ENCODE measurements at regions not wholly inside any gene's neighbourhood (a gene's known extent, or its start where the extent isn't known, plus 50 kb on each side); places are given as distances from the start of the nearest gene placed in this dataset.

- TF ChIP-seq CTCF (conservative IDR thresholded peaks at IDR 0.05; ENCODE audit: low read depth) = no peak
- ChIA-PET POLR2A (ENCODE audit: low non-redundant PET) (no interaction called here), CTCF (interaction anchor here (0.6 kb wide), 1 partner anchor 166 kb away, joined by 3 read pairs; no protein-coding TSS in a partner anchor)
- H3K27ac ChIP-seq = no peak overlapping the region
- no peak for DNase-seq (ENCODE audit: low spot score)
These were observed 332.5 kb downstream of the CCER1 start for GRCh38 chr12:90622431-90622830.

- POLR2A ChIA-PET (ENCODE audit: low non-redundant PET) = no interaction called here
- CTCF ChIA-PET = interaction anchor here (0.6 kb wide), 1 partner anchor 166 kb away, joined by 3 read pairs; no protein-coding TSS in a partner anchor
- H3K27ac ChIP-seq = no peak overlapping the region
- DNase-seq (ENCODE audit: low spot score) = no peak
- TF ChIP-seq CTCF (conservative IDR thresholded peaks at IDR 0.05; ENCODE audit: low read depth) = no peak
These were observed 333.0 kb downstream of the CCER1 start for GRCh38 chr12:90621927-90622326.

DNA sequence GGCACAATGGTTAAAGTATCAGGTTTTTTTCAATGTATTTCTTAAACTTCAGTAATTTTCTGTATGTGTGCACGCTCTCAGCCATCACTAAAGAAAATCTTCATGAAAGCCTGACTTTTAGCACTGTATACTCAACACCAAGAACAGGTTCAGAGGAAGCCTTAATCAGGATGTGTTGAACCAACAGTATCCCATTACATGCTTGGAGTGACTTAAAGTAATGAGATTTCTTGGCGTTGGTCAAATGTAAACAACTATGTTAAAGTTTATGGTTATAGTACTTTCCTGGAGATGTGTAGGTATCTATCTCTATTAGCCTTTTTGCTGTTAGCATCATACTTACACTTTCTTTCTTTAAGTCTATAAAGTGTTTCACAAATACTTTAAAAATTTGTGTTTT lies 335.0 kb downstream of the CCER1 start:
- no peak for DNase-seq (ENCODE audit: low spot score)
- ChIA-PET CTCF (no interaction called here), POLR2A (ENCODE audit: low non-redundant PET) (no interaction called here)
- no peak for TF ChIP-seq CTCF (conservative IDR thresholded peaks at IDR 0.05; ENCODE audit: low read depth)
- no peak overlapping the region for H3K27ac ChIP-seq

- POLR2A ChIA-PET (ENCODE audit: low non-redundant PET) = no interaction called here
- CTCF ChIA-PET = no interaction called here
- H3K27ac ChIP-seq = no peak overlapping the region
- no peak for TF ChIP-seq CTCF (conservative IDR thresholded peaks at IDR 0.05; ENCODE audit: low read depth)
- DNase-seq (ENCODE audit: low spot score) = no peak
These were observed 336.4 kb downstream of the CCER1 start for GRCh38 chr12:90618586-90618985.

GRCh38 chr12:90611891-90612290 lies 343.1 kb downstream of the CCER1 start:
- no peak for TF ChIP-seq CTCF (conservative IDR thresholded peaks at IDR 0.05; ENCODE audit: low read depth)
- ChIA-PET POLR2A (ENCODE audit: low non-redundant PET) (no interaction called here), CTCF (no interaction called here)
- no peak for DNase-seq (ENCODE audit: low spot score)
- no peak overlapping the region for H3K27ac ChIP-seq

DNA sequence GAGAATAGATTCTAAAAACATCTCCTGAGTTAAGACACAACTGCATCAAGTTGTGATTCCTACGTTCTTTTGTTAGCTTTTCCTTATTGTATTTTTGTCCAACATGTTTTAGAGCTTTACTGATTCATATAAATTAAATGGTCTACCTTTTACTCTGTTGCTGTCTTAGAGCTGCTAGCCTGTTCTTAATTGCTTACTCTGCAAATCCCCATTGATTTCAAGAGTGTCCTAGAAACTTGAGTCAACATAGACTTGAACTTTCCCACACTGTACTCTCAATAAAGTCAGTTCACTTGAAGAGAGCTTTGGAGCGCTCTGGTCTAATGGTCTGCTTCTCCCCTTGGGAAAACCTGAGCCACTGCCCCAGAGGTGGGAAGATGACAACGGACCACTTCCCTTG lies 343.9 kb downstream of the CCER1 start:
- no peak overlapping the region for H3K27ac ChIP-seq
- POLR2A ChIA-PET (ENCODE audit: low non-redundant PET) = no interaction called here
- no peak for TF ChIP-seq CTCF (conservative IDR thresholded peaks at IDR 0.05; ENCODE audit: low read depth)
- DNase-seq (ENCODE audit: low spot score) = no peak
- CTCF ChIA-PET = no interaction called here
